ENCODE measurements at regions not wholly inside any gene's neighbourhood (a gene's known extent, or its start where the extent isn't known, plus 50 kb on each side); places are given as distances from the start of the nearest gene placed in this dataset.

- TF ChIP-seq, protein P1, sequence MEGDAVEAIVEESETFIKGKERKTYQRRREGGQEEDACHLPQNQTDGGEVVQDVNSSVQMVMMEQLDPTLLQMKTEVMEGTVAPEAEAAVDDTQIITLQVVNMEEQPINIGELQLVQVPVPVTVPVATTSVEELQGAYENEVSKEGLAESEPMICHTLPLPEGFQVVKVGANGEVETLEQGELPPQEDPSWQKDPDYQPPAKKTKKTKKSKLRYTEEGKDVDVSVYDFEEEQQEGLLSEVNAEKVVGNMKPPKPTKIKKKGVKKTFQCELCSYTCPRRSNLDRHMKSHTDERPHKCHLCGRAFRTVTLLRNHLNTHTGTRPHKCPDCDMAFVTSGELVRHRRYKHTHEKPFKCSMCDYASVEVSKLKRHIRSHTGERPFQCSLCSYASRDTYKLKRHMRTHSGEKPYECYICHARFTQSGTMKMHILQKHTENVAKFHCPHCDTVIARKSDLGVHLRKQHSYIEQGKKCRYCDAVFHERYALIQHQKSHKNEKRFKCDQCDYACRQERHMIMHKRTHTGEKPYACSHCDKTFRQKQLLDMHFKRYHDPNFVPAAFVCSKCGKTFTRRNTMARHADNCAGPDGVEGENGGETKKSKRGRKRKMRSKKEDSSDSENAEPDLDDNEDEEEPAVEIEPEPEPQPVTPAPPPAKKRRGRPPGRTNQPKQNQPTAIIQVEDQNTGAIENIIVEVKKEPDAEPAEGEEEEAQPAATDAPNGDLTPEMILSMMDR (IDR thresholded peaks at IDR 0.05), result no peak
- TF ChIP-seq ZFX (IDR thresholded peaks at IDR 0.05; ENCODE audit: borderline replicate concordance), result no peak
Measured at GRCh38 chr7:52584041-52584440, 451.4 kb upstream of the POM121L12 start.

Measured in 22Rv1 (cell line).